ENCODE measurements at regions not wholly inside any gene's neighbourhood (a gene's known extent, or its start where the extent isn't known, plus 50 kb on each side); places are given as distances from the start of the nearest gene placed in this dataset.

DNA sequence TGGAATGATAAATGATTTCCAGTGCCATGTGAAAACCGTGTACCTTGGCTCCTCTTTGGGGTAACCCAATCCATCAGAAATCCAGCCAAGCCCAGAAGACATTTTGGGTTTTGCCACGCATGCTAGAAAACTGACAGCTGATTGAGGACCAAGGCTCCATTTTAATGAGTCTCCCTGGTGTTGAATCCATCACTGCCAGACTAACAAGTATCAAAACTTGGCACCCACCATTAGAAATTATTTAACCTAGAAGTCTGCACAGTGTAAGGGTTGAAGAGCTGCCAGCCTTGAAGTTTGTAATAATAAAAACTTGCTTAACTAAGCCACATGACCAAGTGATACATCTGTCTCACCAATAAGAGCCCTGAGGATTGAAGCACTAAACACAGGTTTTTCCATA lies 369.9 kb downstream of the DNAH5 start:
- Histone ChIP-seq H3K27me3 (ENCODE audit: control insufficient read depth, insufficient read depth, low read length, poor library complexity, severe bottlenecking) (no peaks in the 10 kb centered on the region), H3K9ac (ENCODE audit: extremely low read depth, low read length, poor library complexity, severe bottlenecking) (no peak overlapping the region), H3K4me1 (ENCODE audit: control insufficient read depth, insufficient read depth, low read length) (no peaks in the 10 kb centered on the region), H3K4me3 (ENCODE audit: low read length) (no peak overlapping the region), H3K9me3 (ENCODE audit: control insufficient read depth, low read length) (no peaks in the 10 kb centered on the region), H3K27ac (ENCODE audit: low read depth, low read length) (no peak overlapping the region), H3K36me3 (ENCODE audit: control insufficient read depth, insufficient read depth, low read length) (no peaks in the 10 kb centered on the region)
- WGBS, 2 experiments (ENCODE audit: insufficient coverage in 1 of 2, insufficient read length in 1 of 2): 70 to 83% methylated on average over 2 of the region's 2 CpGs
- H3K4me1 Mint-ChIP-seq: no peaks in the 10 kb centered on the region
- DNase-seq: no peak
- no peak overlapping the region for H3K27ac Mint-ChIP-seq
- H3K4me3 Mint-ChIP-seq: no peak overlapping the region
- TF ChIP-seq, protein P1, sequence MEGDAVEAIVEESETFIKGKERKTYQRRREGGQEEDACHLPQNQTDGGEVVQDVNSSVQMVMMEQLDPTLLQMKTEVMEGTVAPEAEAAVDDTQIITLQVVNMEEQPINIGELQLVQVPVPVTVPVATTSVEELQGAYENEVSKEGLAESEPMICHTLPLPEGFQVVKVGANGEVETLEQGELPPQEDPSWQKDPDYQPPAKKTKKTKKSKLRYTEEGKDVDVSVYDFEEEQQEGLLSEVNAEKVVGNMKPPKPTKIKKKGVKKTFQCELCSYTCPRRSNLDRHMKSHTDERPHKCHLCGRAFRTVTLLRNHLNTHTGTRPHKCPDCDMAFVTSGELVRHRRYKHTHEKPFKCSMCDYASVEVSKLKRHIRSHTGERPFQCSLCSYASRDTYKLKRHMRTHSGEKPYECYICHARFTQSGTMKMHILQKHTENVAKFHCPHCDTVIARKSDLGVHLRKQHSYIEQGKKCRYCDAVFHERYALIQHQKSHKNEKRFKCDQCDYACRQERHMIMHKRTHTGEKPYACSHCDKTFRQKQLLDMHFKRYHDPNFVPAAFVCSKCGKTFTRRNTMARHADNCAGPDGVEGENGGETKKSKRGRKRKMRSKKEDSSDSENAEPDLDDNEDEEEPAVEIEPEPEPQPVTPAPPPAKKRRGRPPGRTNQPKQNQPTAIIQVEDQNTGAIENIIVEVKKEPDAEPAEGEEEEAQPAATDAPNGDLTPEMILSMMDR (conservative IDR thresholded peaks at IDR 0.05): no peak
- H3K36me3 Mint-ChIP-seq (ENCODE audit: low read depth): no peaks in the 10 kb centered on the region
- peaks cover 4% of the 10 kb centered on the region for H3K9me3 Mint-ChIP-seq
- H3K27me3 Mint-ChIP-seq (ENCODE audit: insufficient read depth): peaks cover 9% of the 10 kb centered on the region

DNA sequence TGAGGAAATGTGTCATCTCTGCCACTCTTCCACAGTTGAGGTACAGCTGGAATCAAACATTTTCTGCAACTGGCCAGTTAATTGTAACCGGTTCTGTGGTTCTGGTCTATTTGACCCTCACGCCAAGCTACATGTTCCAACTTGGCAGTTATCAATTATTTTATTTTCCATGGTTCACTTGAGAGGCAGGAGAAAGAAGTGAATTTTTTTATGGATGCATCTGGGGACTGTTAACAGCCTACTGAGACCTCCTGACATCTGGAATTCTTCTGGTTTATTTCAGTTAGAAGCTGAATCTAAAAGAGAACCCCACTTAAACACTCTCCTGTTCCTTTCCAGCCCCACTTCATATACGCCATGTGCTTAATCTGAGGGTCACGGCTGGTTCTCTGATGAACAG lies 372.3 kb downstream of the DNAH5 start:
- Histone ChIP-seq H3K9ac (ENCODE audit: extremely low read depth, low read length, poor library complexity, severe bottlenecking) (no peak overlapping the region), H3K27me3 (ENCODE audit: control insufficient read depth, insufficient read depth, low read length, poor library complexity, severe bottlenecking) (no peaks in the 10 kb centered on the region), H3K9me3 (ENCODE audit: control insufficient read depth, low read length) (no peaks in the 10 kb centered on the region), H3K4me1 (ENCODE audit: control insufficient read depth, insufficient read depth, low read length) (no peaks in the 10 kb centered on the region), H3K4me3 (ENCODE audit: low read length) (no peak overlapping the region), H3K27ac (ENCODE audit: low read depth, low read length) (no peak overlapping the region), H3K36me3 (ENCODE audit: control insufficient read depth, insufficient read depth, low read length) (no peaks in the 10 kb centered on the region)
- WGBS, 2 experiments (ENCODE audit: insufficient coverage in 1 of 2, insufficient read length in 1 of 2): 92 to 93% methylated on average over 3 to 4 of the region's 4 CpGs
- TF ChIP-seq, protein P1 (conservative IDR thresholded peaks at IDR 0.05): no peak
- no peaks in the 10 kb centered on the region for H3K4me1 Mint-ChIP-seq
- no peaks in the 10 kb centered on the region for H3K9me3 Mint-ChIP-seq
- DNase-seq: no peak
- no peak overlapping the region for H3K27ac Mint-ChIP-seq
- no peak overlapping the region for H3K4me3 Mint-ChIP-seq
- no peaks in the 10 kb centered on the region for H3K27me3 Mint-ChIP-seq (ENCODE audit: insufficient read depth)
- H3K36me3 Mint-ChIP-seq (ENCODE audit: low read depth): no peaks in the 10 kb centered on the region

DNA sequence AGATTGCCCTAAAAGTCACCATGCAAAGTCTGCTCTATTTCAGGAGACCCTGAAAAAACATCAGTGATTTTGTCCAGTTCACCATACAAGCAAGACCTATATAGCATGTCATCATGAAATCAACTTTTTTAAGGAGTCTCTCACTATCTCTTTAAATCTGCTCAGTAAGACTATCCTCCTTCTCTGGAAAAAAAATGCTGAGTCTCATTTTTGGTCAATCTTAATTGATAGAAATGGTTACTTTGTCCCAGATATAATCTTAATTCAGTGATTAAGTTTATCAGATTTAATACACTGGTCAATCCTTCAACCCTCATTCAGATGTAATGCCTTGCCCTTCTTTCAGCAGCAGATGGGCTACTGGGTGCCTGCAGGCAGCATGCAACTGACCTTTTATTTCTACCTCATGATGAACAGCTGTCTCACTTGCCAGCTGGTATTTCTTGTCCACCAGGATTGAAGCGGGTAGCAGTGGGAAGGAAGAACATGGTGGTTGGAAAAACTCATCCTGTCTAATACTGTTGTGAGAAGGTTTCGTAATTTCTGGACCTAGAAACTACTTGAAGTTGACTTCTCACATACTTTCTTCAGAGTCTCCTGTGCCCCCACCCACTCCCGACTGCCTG lies 375.3 kb downstream of the DNAH5 start:
- H3K9ac ChIP-seq (ENCODE audit: extremely low read depth, low read length, poor library complexity, severe bottlenecking): no peak overlapping the region
- WGBS, 2 experiments (ENCODE audit: insufficient coverage in 1 of 2, insufficient read length in 1 of 2): 88 to 91% methylated on average over 1 to 3 of the region's 3 CpGs
- no peak overlapping the region for H3K27ac Mint-ChIP-seq
- H3K4me1 Mint-ChIP-seq: no peaks in the 10 kb centered on the region
- H3K36me3 ChIP-seq (ENCODE audit: control insufficient read depth, insufficient read depth, low read length): no peaks in the 10 kb centered on the region
- no peaks in the 10 kb centered on the region for H3K4me1 ChIP-seq (ENCODE audit: control insufficient read depth, insufficient read depth, low read length)
- H3K36me3 Mint-ChIP-seq (ENCODE audit: low read depth): no peaks in the 10 kb centered on the region
- peaks cover 5% of the 10 kb centered on the region for H3K9me3 Mint-ChIP-seq
- no peak overlapping the region for H3K4me3 Mint-ChIP-seq
- no peaks in the 10 kb centered on the region for H3K9me3 ChIP-seq (ENCODE audit: control insufficient read depth, low read length)
- no peaks in the 10 kb centered on the region for H3K27me3 ChIP-seq (ENCODE audit: control insufficient read depth, insufficient read depth, low read length, poor library complexity, severe bottlenecking)
- TF ChIP-seq, protein P1 (conservative IDR thresholded peaks at IDR 0.05): no peak
- H3K27me3 Mint-ChIP-seq (ENCODE audit: insufficient read depth): no peaks in the 10 kb centered on the region
- H3K27ac ChIP-seq (ENCODE audit: low read depth, low read length): no peak overlapping the region
- H3K4me3 ChIP-seq (ENCODE audit: low read length): no peak overlapping the region
- DNase-seq: no peak
